OCI-LY3 (cell line): ENCODE measurements at regions not wholly inside any gene's neighbourhood (a gene's known extent, or its start where the extent isn't known, plus 50 kb on each side); places are given as distances from the start of the nearest gene placed in this dataset.
"Not testable (repeated sequence)": the region's sequence is repeated elsewhere in the genome, so short reads cannot be mapped to it uniquely, and the experiment has no call there.

Source experiments
- H2AFZ ChIP-seq: fragments of 200-600, 300-600 bp; shearing (Covaris generic); 2 replicates; pipeline ENCODE4 v1.6.0; 2014; ENCODE audit warnings: antibody characterized with exemption, low read depth, low read length
- H3K27ac ChIP-seq: fragments of 200-600, 300-600 bp; sonication (generic); 2 replicates; pipeline ENCODE4 v1.5.1; 2014; ENCODE audit warnings: mild to moderate bottlenecking, low read length, moderate library complexity, mixed read lengths
- H3K27me3 ChIP-seq: fragments of 200-600, 300-600 bp; sonication (generic); 2 replicates; pipeline ENCODE4 v1.6.1; 2014; ENCODE audit warnings: low read depth, low read length, mixed read lengths
- H3K36me3 ChIP-seq: fragments of 200-600, 300-600 bp; sonication (generic); replicated peaks from 2 replicates; pipeline ENCODE3; 2014; ENCODE audit warnings: low read depth, low read length, mixed read lengths
- H3K4me1 ChIP-seq: fragments of 300-600, 200-600 bp; sonication (generic); 2 replicates; pipeline ENCODE4 v1.6.1; 2014; ENCODE audit warnings: low read length, mixed read lengths
- H3K4me2 ChIP-seq: fragments of 200-600, 300-600 bp; sonication (generic); 2 replicates; pipeline ENCODE4 v1.6.1; 2014; ENCODE audit warnings: low read length, mixed read lengths
- H3K4me3 ChIP-seq: fragments of 300-600, 200-600 bp; sonication (generic); 2 replicates; pipeline ENCODE4 v1.5.1; 2014; ENCODE audit warnings: antibody characterized with exemption, mild to moderate bottlenecking, low read length, moderate library complexity
- H3K79me2 ChIP-seq: fragments of 300-600, 200-600 bp; shearing (Covaris generic); 2 replicates; pipeline ENCODE4 v1.6.1; 2014; ENCODE audit warnings: mild to moderate bottlenecking, low read length, mixed read lengths
- H3K9ac ChIP-seq: fragments of 300-600, 200-600 bp; shearing (Covaris generic); 2 replicates; pipeline ENCODE4 v1.6.0; 2014; ENCODE audit warnings: mild to moderate bottlenecking, low read length, moderate library complexity
- H3K9me3 ChIP-seq: fragments of 200-600, 300-600 bp; shearing (Covaris generic); 2 replicates; pipeline ENCODE4 v1.6.1; 2014; ENCODE audit warnings: low read length, mixed read lengths; ENCODE audit not compliant: insufficient read depth
- H4K20me1 ChIP-seq: fragments of 200-600, 300-600 bp; sonication (generic); 2 replicates; pipeline ENCODE4 v1.6.1; 2016; ENCODE audit warnings: low read length, mixed read lengths; ENCODE audit not compliant: insufficient read depth
- CTCF ChIP-seq: fragments of 200-600, 300-600 bp; sonication (generic); IDR thresholded peaks from 2 replicates; pipeline ENCODE4 v1.5.1; 2014; ENCODE audit warnings: antibody characterized with exemption, low read length, low read depth
- EZH2phosphoT487 ChIP-seq: fragments of 200-600 bp; shearing (Covaris generic); IDR thresholded peaks from 2 replicates; pipeline ENCODE4 v1.6.1; 2018; ENCODE audit warnings: antibody characterized with exemption, mixed run types, low read depth

- Histone ChIP-seq H2AFZ (no peak overlapping the region), H3K79me2 (no peaks in the 10 kb centered on the region), H3K4me1 (no peaks in the 10 kb centered on the region), H3K9ac (no peak overlapping the region), H3K4me2 (no peak overlapping the region), H4K20me1 (no peaks in the 10 kb centered on the region), H3K36me3 (no peaks in the 10 kb centered on the region), H3K9me3 (no peaks in the 10 kb centered on the region), H3K4me3 (no peak overlapping the region), H3K27me3 (no peaks in the 10 kb centered on the region), H3K27ac (no peak overlapping the region)
- TF ChIP-seq CTCF (no peak), EZH2phosphoT487 (no peak)
Observed at GRCh38 chr6:115601509-115601908, 459.2 kb downstream of the FRK start.

GRCh38 chr6:115601064-115601463 is 459.6 kb downstream of the FRK start:
- Histone ChIP-seq H3K9ac (no peak overlapping the region), H4K20me1 (no peaks in the 10 kb centered on the region), H3K36me3 (no peaks in the 10 kb centered on the region), H3K9me3 (no peaks in the 10 kb centered on the region), H3K79me2 (no peaks in the 10 kb centered on the region), H3K4me3 (no peak overlapping the region), H3K27ac (no peak overlapping the region), H3K4me2 (no peak overlapping the region), H3K27me3 (no peaks in the 10 kb centered on the region), H2AFZ (no peak overlapping the region), H3K4me1 (no peaks in the 10 kb centered on the region)
- TF ChIP-seq EZH2phosphoT487 (no peak), CTCF (no peak)

GRCh38 chr6:115594891-115595290 is 465.8 kb downstream of the FRK start:
- no peaks in the 10 kb centered on the region for H3K79me2 ChIP-seq
- no peaks in the 10 kb centered on the region for H3K27me3 ChIP-seq
- no peak overlapping the region for H3K9ac ChIP-seq
- peaks cover 2% of the 10 kb centered on the region; the same call in 1 of the 2 replicates for H3K4me1 ChIP-seq
- no peak for TF ChIP-seq EZH2phosphoT487
- no peak overlapping the region for H3K27ac ChIP-seq
- H2AFZ ChIP-seq = no peak overlapping the region
- H4K20me1 ChIP-seq = no peaks in the 10 kb centered on the region
- H3K9me3 ChIP-seq = no peaks in the 10 kb centered on the region
- H3K4me3 ChIP-seq = no peak overlapping the region
- H3K4me2 ChIP-seq = no peak overlapping the region
- H3K36me3 ChIP-seq = no peaks in the 10 kb centered on the region

- Histone ChIP-seq H3K36me3 (no peaks in the 10 kb centered on the region), H4K20me1 (no peaks in the 10 kb centered on the region), H3K27ac (no peak overlapping the region), H3K79me2 (no peaks in the 10 kb centered on the region), H3K4me3 (no peak overlapping the region), H3K9ac (no peak overlapping the region), H2AFZ (no peak overlapping the region), H3K27me3 (no peaks in the 10 kb centered on the region), H3K4me1 (peaks cover 2% of the 10 kb centered on the region; the same call in 1 of the 2 replicates), H3K4me2 (no peak overlapping the region), H3K9me3 (no peaks in the 10 kb centered on the region)
- TF ChIP-seq CTCF (no peak), EZH2phosphoT487 (no peak)
Observed at GRCh38 chr6:115592025-115592424, 468.7 kb downstream of the FRK start.

GRCh38 chr6:115589072-115589471 is 471.6 kb downstream of the FRK start:
- not testable (repeated sequence) for H3K4me1 ChIP-seq, H3K4me2 ChIP-seq, H3K27me3 ChIP-seq, H3K4me3 ChIP-seq, H2AFZ ChIP-seq, H3K79me2 ChIP-seq, H4K20me1 ChIP-seq, H3K36me3 ChIP-seq, H3K9ac ChIP-seq, H3K9me3 ChIP-seq, H3K27ac ChIP-seq
